ENCODE measurements at regions not wholly inside any gene's neighbourhood (a gene's known extent, or its start where the extent isn't known, plus 50 kb on each side); places are given as distances from the start of the nearest gene placed in this dataset.

DNA sequence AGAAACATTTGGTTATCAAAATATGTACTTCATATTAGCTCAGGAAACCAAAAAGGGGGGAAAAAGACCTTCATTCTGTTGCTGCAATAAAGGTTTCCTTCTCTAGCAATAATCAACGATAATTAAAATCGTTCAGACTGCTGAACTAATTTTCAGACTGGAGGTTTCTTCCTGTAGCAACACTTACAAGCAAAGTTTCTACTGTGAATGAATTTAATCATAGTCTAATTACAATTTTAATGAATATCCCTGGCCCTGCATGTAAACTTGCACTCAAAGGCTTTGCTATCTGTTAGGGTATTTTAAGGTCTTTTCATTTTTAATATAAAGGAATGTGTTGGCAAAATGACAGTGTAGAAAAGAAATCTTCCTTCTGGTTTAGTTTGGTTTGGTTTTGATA, 265.2 kb downstream of the QDPR start:
- CTCF ChIA-PET = interaction anchor here (0.8 to 0.9 kb wide), 2 partner anchors 9 to 802 kb away, joined by 3 read pairs; no protein-coding TSS in a partner anchor
- no peak overlapping the region for H3K27ac ChIP-seq (ENCODE audit: insufficient read depth, low read depth, low read length)
- dilution Hi-C loops (cut with MboI; ENCODE audit: extremely low pct_ligation_motif_present, low sequenced_read_pairs) = no loop called here
- H3K36me3 ChIP-seq (ENCODE audit: control insufficient read depth in 2 of 2, extremely low read depth in 1 of 2, insufficient read depth in 2 of 2, low read length in 2 of 2) = no peaks in the 10 kb centered on the region
- H3K9ac ChIP-seq (replicated peaks; ENCODE audit: extremely low read depth, insufficient read depth, low read length) = no peak overlapping the region
- no peak overlapping the region for H3K4me3 ChIP-seq (replicated peaks in 1 of 3; ENCODE audit: insufficient read depth in 1 of 3, low read depth in 1 of 3, low read length in 3 of 3)
- FAIRE-seq (no peak), DNase-seq (ENCODE audit: low read depth, low spot score) (no peak)
- no peaks in the 10 kb centered on the region for H3K4me1 ChIP-seq (ENCODE audit: control insufficient read depth, extremely low read depth, insufficient read depth, low read length)
- POLR2A ChIA-PET = no interaction called here
- no peak overlapping the region for H3K4me2 ChIP-seq (ENCODE audit: insufficient read depth, low read length)
- H3K79me2 ChIP-seq (ENCODE audit: control insufficient read depth, insufficient read depth, low read length) = no peaks in the 10 kb centered on the region
- no peak overlapping the region for H2AFZ ChIP-seq (ENCODE audit: low read depth, low read length)
- TF ChIP-seq MYC (IDR thresholded peaks at IDR 0.05; ENCODE audit: low read depth, low read length) = no peak
- TF ChIP-seq POLR2A (IDR thresholded peaks at IDR 0.05; ENCODE audit: low read depth, low read length) = no peak
- TF ChIP-seq EZH2 (IDR thresholded peaks at IDR 0.05; ENCODE audit: borderline replicate concordance, low read depth, low read length, severe bottlenecking) = no peak
- TF ChIP-seq FOS (IDR thresholded peaks at IDR 0.05; ENCODE audit: borderline replicate concordance, insufficient read depth, low read length) = no peak
- TF ChIP-seq GATA2 (IDR thresholded peaks at IDR 0.05; ENCODE audit: insufficient read depth, insufficient read length, low read depth, low read length) = no peak
- TF ChIP-seq POLR2AphosphoS5 (IDR thresholded peaks at IDR 0.05; ENCODE audit: insufficient read depth, low read depth, low read length) = no peak
- TF ChIP-seq, protein P1, sequence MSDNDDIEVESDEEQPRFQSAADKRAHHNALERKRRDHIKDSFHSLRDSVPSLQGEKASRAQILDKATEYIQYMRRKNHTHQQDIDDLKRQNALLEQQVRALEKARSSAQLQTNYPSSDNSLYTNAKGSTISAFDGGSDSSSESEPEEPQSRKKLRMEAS (IDR thresholded peaks at IDR 0.05; ENCODE audit: insufficient read depth, insufficient read length) = no peak
- TF ChIP-seq JUN (IDR thresholded peaks at IDR 0.05; ENCODE audit: borderline replicate concordance, insufficient read depth, insufficient read length, low read depth) = no peak
- TF ChIP-seq, protein P2, sequence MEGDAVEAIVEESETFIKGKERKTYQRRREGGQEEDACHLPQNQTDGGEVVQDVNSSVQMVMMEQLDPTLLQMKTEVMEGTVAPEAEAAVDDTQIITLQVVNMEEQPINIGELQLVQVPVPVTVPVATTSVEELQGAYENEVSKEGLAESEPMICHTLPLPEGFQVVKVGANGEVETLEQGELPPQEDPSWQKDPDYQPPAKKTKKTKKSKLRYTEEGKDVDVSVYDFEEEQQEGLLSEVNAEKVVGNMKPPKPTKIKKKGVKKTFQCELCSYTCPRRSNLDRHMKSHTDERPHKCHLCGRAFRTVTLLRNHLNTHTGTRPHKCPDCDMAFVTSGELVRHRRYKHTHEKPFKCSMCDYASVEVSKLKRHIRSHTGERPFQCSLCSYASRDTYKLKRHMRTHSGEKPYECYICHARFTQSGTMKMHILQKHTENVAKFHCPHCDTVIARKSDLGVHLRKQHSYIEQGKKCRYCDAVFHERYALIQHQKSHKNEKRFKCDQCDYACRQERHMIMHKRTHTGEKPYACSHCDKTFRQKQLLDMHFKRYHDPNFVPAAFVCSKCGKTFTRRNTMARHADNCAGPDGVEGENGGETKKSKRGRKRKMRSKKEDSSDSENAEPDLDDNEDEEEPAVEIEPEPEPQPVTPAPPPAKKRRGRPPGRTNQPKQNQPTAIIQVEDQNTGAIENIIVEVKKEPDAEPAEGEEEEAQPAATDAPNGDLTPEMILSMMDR (IDR thresholded peaks at IDR 0.05; ENCODE audit: extremely low read depth in 1 of 2, insufficient read depth in 1 of 2, low read depth in 1 of 2, low read length in 2 of 2) = no peak
- peaks cover 0 to 2% of the 10 kb centered on the region in 2 experiments for H3K27me3 ChIP-seq (ENCODE audit: control insufficient read depth in 2 of 2, insufficient read depth in 2 of 2, low read length in 2 of 2)
- H3K9me1 ChIP-seq (replicated peaks; ENCODE audit: control insufficient read depth, extremely low read depth, insufficient read depth, low read length) = no peaks in the 10 kb centered on the region
- H4K20me1 ChIP-seq (replicated peaks; ENCODE audit: control insufficient read depth, extremely low read depth, insufficient read depth, low read length) = no peaks in the 10 kb centered on the region
- no peaks in the 10 kb centered on the region for H3K9me3 ChIP-seq (replicated peaks; ENCODE audit: control insufficient read depth, insufficient read depth, low read length)
- intact Hi-C loops (cut with micrococcal nuclease) = no loop called here
- BruUV-seq (replicated peaks) = no TSS peak
